PC-9 (cell line): ENCODE measurements at regions not wholly inside any gene's neighbourhood (a gene's known extent, or its start where the extent isn't known, plus 50 kb on each side); places are given as distances from the start of the nearest gene placed in this dataset.

Experiments
- CTCF ChIP-seq: fragments of 200-600 bp; sonication (generic); conservative IDR thresholded peaks from 2 replicates; pipeline ENCODE4 v1.6.1; 2017; ENCODE audit warnings: mixed run types, antibody characterized with exemption, mild to moderate bottlenecking, moderate library complexity
- EZH2 ChIP-seq: fragments of 200-600 bp; sonication (generic); IDR thresholded peaks from 2 replicates; pipeline ENCODE4 v1.8.0; 2017; ENCODE audit warnings: antibody characterized with exemption, low read depth

GRCh38 chr5:12623408-12623807 is 719.2 kb upstream of the CTNND2 start:
- TF ChIP-seq EZH2, result no peak
- TF ChIP-seq CTCF, result no peak
